HCT116 (cell line): ENCODE measurements at regions not wholly inside any gene's neighbourhood (a gene's known extent, or its start where the extent isn't known, plus 50 kb on each side); places are given as distances from the start of the nearest gene placed in this dataset.

Experiments used
- ATAC-seq: fragments of 200-7000 bp; cut with Tn5 transposase; 2 replicates; pipeline ENCODE4 v1.9.1; 2020; ENCODE audit warnings: mild to moderate bottlenecking, moderate library complexity
- BruUV-seq: library from RNA; stranded (reverse); fragments of 400-500 nt; replicated peaks from 2 replicates; lab custom pipeline; 2021; lab: Mats Ljungman, UMichigan
- CTCF ChIA-PET: fragments of 300-600 bp; sonication (Branson Sonifier 250); formaldehyde crosslinking; loops from one replicate; lab custom pipeline; 2021; ENCODE audit warnings: antibody characterized with exemption; lab: Charles Lee
- POLR2A ChIA-PET: fragments of 300-600, 350-600 bp; sonication (Branson Sonifier 250); formaldehyde crosslinking; loops from one replicate; lab custom pipeline; 2021; ENCODE audit warnings: antibody characterized with exemption; lab: Charles Lee
- RAD21 ChIA-PET, 2 experiments: fragments of 300-600 bp; sonication (Branson Sonifier 250); formaldehyde crosslinking; loops; one replicate each; lab custom pipeline; 2023; ENCODE audit warnings: low total read pairs in 2 of 2; ENCODE audit not compliant: uncharacterized antibody in 2 of 2, unreplicated experiment in 2 of 2, low non-redundant PET in 1 of 2; lab: Charles Lee
- DNase-seq: peaks from one replicate; pipeline ENCODE4 v3.0.0-alpha.2; 2010; ENCODE audit warnings: low read depth, low spot score
- H2AFZ ChIP-seq: fragments of 200-600 bp; shearing (Covaris generic), sonication (generic); 2 replicates; pipeline ENCODE4 v1.6.1; 2017; ENCODE audit warnings: low read depth, mixed run types, mixed read lengths, antibody characterized with exemption, low read length; ENCODE audit not compliant: poor library complexity, severe bottlenecking
- H3K27ac ChIP-seq: 2 replicates; pipeline ENCODE4 v1.5.1; 2012; ENCODE audit warnings: low read depth, low read length
- H3K27me3 ChIP-seq: fragments of 200-600 bp; sonication (generic); 2 replicates; pipeline ENCODE4 v1.6.1; 2016; ENCODE audit warnings: mixed run types, low read length, mixed read lengths; ENCODE audit not compliant: insufficient read depth
- H3K36me3 ChIP-seq, 2 experiments: fragments of 200-500 bp in 1 of 2; fragments of 200-600 bp in 1 of 2; sonication (Bioruptor generic) in 1 of 2; sonication (generic) in 1 of 2; 2 replicates each; pipeline versions ENCODE4 v1.5.1 to v1.6.1; 2014 to 2016; ENCODE audit warnings: low read length in 2 of 2, inconsistent platforms in 1 of 2, mixed read lengths in 1 of 2, mixed run types in 1 of 2; ENCODE audit not compliant: insufficient read depth in 2 of 2, control insufficient read depth in 1 of 2
- H3K4me1 ChIP-seq, 2 experiments: fragments of 200-600 bp in 1 of 2; sonication (generic) in 1 of 2; 2 replicates each; pipeline versions ENCODE4 v1.5.1 to v1.6.1; 2012 to 2017; ENCODE audit warnings: low read length in 2 of 2, inconsistent platforms in 1 of 2, mild to moderate bottlenecking in 1 of 2, mixed read lengths in 1 of 2, mixed run types in 1 of 2, moderate library complexity in 1 of 2; ENCODE audit not compliant: insufficient read depth in 2 of 2, control insufficient read depth in 1 of 2
- H3K4me2 ChIP-seq: fragments of 200-600 bp; sonication (generic); 2 replicates; pipeline ENCODE4 v1.6.1; 2017; ENCODE audit warnings: mixed run types, low read length, mixed read lengths
- H3K4me3 ChIP-seq, 2 experiments: fragments of 200-600 bp in 1 of 2; sonication (generic) in 1 of 2; replicated peaks in 1 of 2; 2 replicates each; pipeline ENCODE4 v1.5.1; 2011 to 2016; ENCODE audit warnings: low read length in 2 of 2, control low read depth in 1 of 2, low read depth in 1 of 2, mild to moderate bottlenecking in 1 of 2, mixed read lengths in 1 of 2, mixed run types in 1 of 2
- H3K79me2 ChIP-seq: fragments of 200-600 bp; sonication (generic); 2 replicates; pipeline ENCODE4 v1.6.1; 2017; ENCODE audit warnings: mild to moderate bottlenecking, mixed run types, low read length, moderate library complexity, mixed read lengths; ENCODE audit not compliant: insufficient read depth
- H3K9ac ChIP-seq: fragments of 200-600 bp; sonication (generic); 2 replicates; pipeline ENCODE4 v1.6.1; 2016; ENCODE audit warnings: low read length, mixed read lengths
- H3K9me2 ChIP-seq: fragments of 200-600 bp; sonication (generic), shearing (Covaris generic); 2 replicates; pipeline ENCODE4 v1.6.1; 2017; ENCODE audit warnings: mixed run types, mild to moderate bottlenecking, moderate library complexity; ENCODE audit not compliant: insufficient read depth
- H3K9me3 ChIP-seq, 2 experiments: fragments of 200-500 bp in 1 of 2; fragments of 200-600 bp in 1 of 2; sonication (Bioruptor generic) in 1 of 2; sonication (generic) in 1 of 2; 2 replicates each; pipeline ENCODE4 v1.6.1; 2014 to 2017; ENCODE audit warnings: low read length in 2 of 2, mixed read lengths in 2 of 2, inconsistent platforms in 1 of 2, low read depth in 1 of 2, mild to moderate bottlenecking in 1 of 2, mixed run types in 1 of 2, moderate library complexity in 1 of 2; ENCODE audit not compliant: control insufficient read depth in 1 of 2, insufficient read depth in 1 of 2
- H4K20me1 ChIP-seq: fragments of 200-600 bp; sonication (generic), shearing (Covaris generic); 2 replicates; pipeline ENCODE4 v1.6.1; 2017; ENCODE audit warnings: mixed run types, mild to moderate bottlenecking, moderate library complexity; ENCODE audit not compliant: insufficient read depth
- CEBPB ChIP-seq: IDR thresholded peaks from 2 replicates; pipeline ENCODE4 v1.6.1; 2012; ENCODE audit warnings: low read depth
- EGR1 ChIP-seq: IDR thresholded peaks from 2 replicates; pipeline ENCODE4 v1.6.1; 2012; ENCODE audit warnings: low read depth
- ELF1 ChIP-seq: IDR thresholded peaks from 2 replicates; pipeline ENCODE4 v1.6.1; 2012; ENCODE audit warnings: low read depth, borderline replicate concordance
- EZH2 ChIP-seq: fragments of 200-600 bp; sonication (generic); IDR thresholded peaks from 2 replicates; pipeline ENCODE4 v1.6.1; 2017; ENCODE audit warnings: antibody characterized with exemption, mixed run types
- EZH2phosphoT487 ChIP-seq: fragments of 200-600 bp; IDR thresholded peaks from 2 replicates; pipeline ENCODE4 v1.6.1; 2018; ENCODE audit warnings: antibody characterized with exemption, borderline replicate concordance
- FOSL1 ChIP-seq: IDR thresholded peaks from 2 replicates; pipeline ENCODE4 v1.6.1; 2012; ENCODE audit warnings: low read depth
- JUND ChIP-seq: IDR thresholded peaks from 2 replicates; pipeline ENCODE4 v1.6.1; 2012
- MAX ChIP-seq: IDR thresholded peaks from 2 replicates; pipeline ENCODE4 v1.6.1; 2012
- POLR2A ChIP-seq: IDR thresholded peaks from 2 replicates; pipeline ENCODE4 v1.7.0; 2011; ENCODE audit warnings: borderline replicate concordance; ENCODE audit not compliant: insufficient read depth, insufficient read length; ENCODE audit errors: extremely low read depth
- POLR2AphosphoS5 ChIP-seq: IDR thresholded peaks from 2 replicates; pipeline ENCODE4 v1.6.1; 2011; ENCODE audit warnings: mild to moderate bottlenecking, low read depth, low read length, moderate library complexity
- RAD21 ChIP-seq: IDR thresholded peaks from 2 replicates; pipeline ENCODE4 v1.6.1; 2012; ENCODE audit warnings: low read depth, mild to moderate bottlenecking
- SIN3A ChIP-seq: IDR thresholded peaks from 2 replicates; pipeline ENCODE4 v1.6.1; 2012; ENCODE audit warnings: low read depth
- SRF ChIP-seq: IDR thresholded peaks from 2 replicates; pipeline ENCODE4 v1.6.1; 2012; ENCODE audit warnings: low read depth
- TCF7L2 ChIP-seq: IDR thresholded peaks from 2 replicates; pipeline ENCODE4 v1.7.0; 2011; ENCODE audit warnings: borderline replicate concordance, inconsistent platforms; ENCODE audit not compliant: insufficient read depth, insufficient read length; ENCODE audit errors: extremely low read depth
- YY1 ChIP-seq: IDR thresholded peaks from 2 replicates; pipeline ENCODE4 v1.6.1; 2011; ENCODE audit warnings: low read length, low read depth, moderate library complexity, mild to moderate bottlenecking; ENCODE audit not compliant: insufficient replicate concordance; ENCODE audit errors: extremely low read depth
- ZBTB33 ChIP-seq: IDR thresholded peaks from 2 replicates; pipeline ENCODE4 v1.6.1; 2011; ENCODE audit warnings: mild to moderate bottlenecking, low read length, moderate library complexity; ENCODE audit not compliant: insufficient replicate concordance; ENCODE audit errors: extremely low read depth
- ZFX ChIP-seq: fragments of 450-650 bp; IDR thresholded peaks from 2 replicates; pipeline ENCODE4 v1.6.1; 2017
- ZNF274 ChIP-seq: fragments of 200-500 bp; sonication (Bioruptor generic); IDR thresholded peaks from 2 replicates; pipeline ENCODE4 v1.6.1; 2014; ENCODE audit warnings: mild to moderate bottlenecking, low read depth, low read length, inconsistent platforms
- intact Hi-C: fragments of 100-400 bp; cut with micrococcal nuclease; formaldehyde crosslinking; loops from 2 replicates; pipeline ENCODE4 v1.10.0; 2022
- TF ChIP-seq, protein P1 (sequence below), 3 experiments: fragments of 200-600 bp in 1 of 3; sonication (generic) in 1 of 3; IDR thresholded peaks in 2 of 3; conservative IDR thresholded peaks in 1 of 3; 2 replicates each; pipeline ENCODE4 v1.5.1; 2012 to 2017; ENCODE audit warnings: low read depth in 2 of 3, low read length in 2 of 3, antibody characterized with exemption in 1 of 3, borderline replicate concordance in 1 of 3, control low read depth in 1 of 3, mild to moderate bottlenecking in 1 of 3, mixed read lengths in 1 of 3, mixed run types in 1 of 3, moderate library complexity in 1 of 3; ENCODE audit not compliant: insufficient read depth in 1 of 3

DNA sequence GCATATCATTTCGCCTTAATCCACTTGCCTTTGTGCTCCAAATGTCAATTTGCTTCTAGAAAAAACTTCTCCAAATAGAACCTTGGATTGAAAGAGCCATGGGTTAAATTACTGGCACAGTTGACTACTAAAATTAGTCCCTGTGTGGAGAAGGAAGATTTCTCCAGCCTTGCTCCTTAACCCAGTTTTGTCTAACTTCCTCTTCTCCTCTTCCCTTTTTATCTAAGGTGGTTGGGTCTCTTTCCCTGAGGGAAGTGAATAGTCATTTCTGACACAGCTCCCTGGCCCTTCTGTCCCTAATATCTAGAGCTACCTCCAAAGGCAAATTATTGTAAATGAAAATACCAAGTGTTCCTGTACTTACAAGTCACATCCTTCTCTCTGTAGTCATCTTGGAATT is 527.9 kb upstream of the TBL1XR1 start:
- no peaks in the 10 kb centered on the region for H3K4me1 ChIP-seq
- TF ChIP-seq EZH2, result no peak
- TF ChIP-seq, all 23 proteins: peak for 0
- no peak for ATAC-seq
- no peaks in the 10 kb centered on the region for H3K9me3 ChIP-seq
- no peaks in the 10 kb centered on the region for H3K79me2 ChIP-seq
- CTCF ChIA-PET, result no interaction called here
- DNase-seq, result no peak
- no TSS peak for BruUV-seq
- no peaks in the 10 kb centered on the region for H3K9me2 ChIP-seq
- no peak overlapping the region for H2AFZ ChIP-seq
- POLR2A ChIA-PET, result no interaction called here
- no peak overlapping the region for H3K9ac ChIP-seq
- H3K4me2 ChIP-seq, result no peak overlapping the region
- H4K20me1 ChIP-seq, result no peaks in the 10 kb centered on the region
- H3K27ac ChIP-seq, result no peak overlapping the region
- RAD21 ChIA-PET, result no interaction called here
- no peak overlapping the region for H3K4me3 ChIP-seq
- H3K27me3 ChIP-seq, result no peaks in the 10 kb centered on the region
- intact Hi-C loops, result no loop called here
- H3K36me3 ChIP-seq, result no peaks in the 10 kb centered on the region

DNA sequence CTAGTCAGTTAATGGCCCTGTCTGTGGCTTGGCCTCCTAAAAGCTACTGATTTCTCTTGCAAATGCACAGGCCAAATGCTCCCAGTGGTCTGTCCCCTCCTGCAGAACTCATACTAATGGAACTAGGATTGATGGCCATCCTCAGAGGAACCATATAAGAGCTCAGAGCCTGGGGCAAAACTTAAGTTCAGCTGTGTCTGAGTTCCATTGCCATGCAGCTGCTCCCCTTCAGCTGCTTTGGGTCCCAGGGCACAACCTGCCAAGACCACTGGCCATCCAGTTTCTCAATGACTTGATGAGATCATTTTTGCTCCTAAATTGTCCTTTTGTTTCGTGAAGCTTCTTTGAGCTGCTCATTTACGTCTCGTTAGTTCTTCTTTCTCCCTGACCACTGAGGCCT is 529.5 kb upstream of the TBL1XR1 start:
- RAD21 ChIA-PET, result no interaction called here
- Histone ChIP-seq H2AFZ (no peak overlapping the region), H3K27me3 (no peaks in the 10 kb centered on the region), H3K4me3 (no peak overlapping the region), H3K4me2 (no peak overlapping the region), H3K9me2 (no peaks in the 10 kb centered on the region), H4K20me1 (no peaks in the 10 kb centered on the region), H3K36me3 (no peaks in the 10 kb centered on the region), H3K79me2 (no peaks in the 10 kb centered on the region), H3K9ac (no peak overlapping the region), H3K27ac (no peak overlapping the region), H3K9me3 (no peaks in the 10 kb centered on the region), H3K4me1 (no peaks in the 10 kb centered on the region)
- POLR2A ChIA-PET, result no interaction called here
- intact Hi-C loops, result no loop called here
- DNase-seq (no peak), ATAC-seq (no peak)
- CTCF ChIA-PET, result no interaction called here
- no TSS peak for BruUV-seq
- TF ChIP-seq FOSL1, result no peak
- TF ChIP-seq ZBTB33, result no peak
- no peak for TF ChIP-seq POLR2A
- TF ChIP-seq ZFX, result no peak
- no peak for TF ChIP-seq YY1
- TF ChIP-seq EGR1, result no peak
- no peak for TF ChIP-seq TCF7L2
- no peak for TF ChIP-seq EZH2phosphoT487
- TF ChIP-seq RAD21, result no peak
- TF ChIP-seq MAX, result no peak
- TF ChIP-seq, protein P1, sequence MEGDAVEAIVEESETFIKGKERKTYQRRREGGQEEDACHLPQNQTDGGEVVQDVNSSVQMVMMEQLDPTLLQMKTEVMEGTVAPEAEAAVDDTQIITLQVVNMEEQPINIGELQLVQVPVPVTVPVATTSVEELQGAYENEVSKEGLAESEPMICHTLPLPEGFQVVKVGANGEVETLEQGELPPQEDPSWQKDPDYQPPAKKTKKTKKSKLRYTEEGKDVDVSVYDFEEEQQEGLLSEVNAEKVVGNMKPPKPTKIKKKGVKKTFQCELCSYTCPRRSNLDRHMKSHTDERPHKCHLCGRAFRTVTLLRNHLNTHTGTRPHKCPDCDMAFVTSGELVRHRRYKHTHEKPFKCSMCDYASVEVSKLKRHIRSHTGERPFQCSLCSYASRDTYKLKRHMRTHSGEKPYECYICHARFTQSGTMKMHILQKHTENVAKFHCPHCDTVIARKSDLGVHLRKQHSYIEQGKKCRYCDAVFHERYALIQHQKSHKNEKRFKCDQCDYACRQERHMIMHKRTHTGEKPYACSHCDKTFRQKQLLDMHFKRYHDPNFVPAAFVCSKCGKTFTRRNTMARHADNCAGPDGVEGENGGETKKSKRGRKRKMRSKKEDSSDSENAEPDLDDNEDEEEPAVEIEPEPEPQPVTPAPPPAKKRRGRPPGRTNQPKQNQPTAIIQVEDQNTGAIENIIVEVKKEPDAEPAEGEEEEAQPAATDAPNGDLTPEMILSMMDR (IDR thresholded peaks at IDR 0.05 in 2 of 3, conservative IDR thresholded peaks at IDR 0.05 in 1 of 3; ENCODE audit: borderline replicate concordance in 1 of 3, insufficient read depth in 1 of 3, low read depth in 2 of 3, low read length in 2 of 3), result no peak
- no peak for TF ChIP-seq ELF1
- TF ChIP-seq JUND, result no peak
- no peak for TF ChIP-seq SIN3A
- TF ChIP-seq ZNF274, result no peak
- no peak for TF ChIP-seq POLR2AphosphoS5
- no peak for TF ChIP-seq CEBPB
- TF ChIP-seq SRF, result no peak
- no peak for TF ChIP-seq EZH2
